ENCODE measurements at regions not wholly inside any gene's neighbourhood (a gene's known extent, or its start where the extent isn't known, plus 50 kb on each side); places are given as distances from the start of the nearest gene placed in this dataset.
"Not testable (repeated sequence)": the region's sequence is repeated elsewhere in the genome, so short reads cannot be mapped to it uniquely, and the experiment has no call there.

- no peak for FAIRE-seq
Observed at GRCh38 chr2:220337611-220338440, 710.4 kb downstream of the SLC4A3 start.

DNA sequence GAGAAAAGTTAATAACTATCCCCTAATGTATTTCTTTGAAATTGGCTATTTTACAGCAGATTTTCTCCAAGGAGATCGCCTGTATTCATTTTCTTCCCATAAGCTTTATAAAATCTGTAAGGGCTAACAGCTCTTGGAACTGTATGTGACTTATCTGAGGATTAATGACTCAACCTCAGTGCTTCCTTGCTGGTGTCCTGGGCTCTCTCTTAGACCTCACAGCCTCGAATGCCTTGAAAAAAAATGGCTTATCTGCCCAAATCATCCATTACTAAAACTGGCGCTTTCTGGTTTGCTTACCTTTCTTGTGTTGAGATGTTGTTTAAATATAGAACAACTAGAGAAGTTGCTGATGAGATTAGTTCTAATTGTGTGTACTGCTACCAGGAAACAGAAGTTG is 713.6 kb downstream of the SLC4A3 start:
- FAIRE-seq, result no peak
- no peak for DNase-seq (ENCODE audit: extremely low spot score, insufficient read length, low read depth)

More at GRCh38 chr2:220337611-220338440, 710.4 kb downstream of the SLC4A3 start:
- DNase-seq (ENCODE audit: extremely low spot score, insufficient read length, low read depth), result no peak

DNA sequence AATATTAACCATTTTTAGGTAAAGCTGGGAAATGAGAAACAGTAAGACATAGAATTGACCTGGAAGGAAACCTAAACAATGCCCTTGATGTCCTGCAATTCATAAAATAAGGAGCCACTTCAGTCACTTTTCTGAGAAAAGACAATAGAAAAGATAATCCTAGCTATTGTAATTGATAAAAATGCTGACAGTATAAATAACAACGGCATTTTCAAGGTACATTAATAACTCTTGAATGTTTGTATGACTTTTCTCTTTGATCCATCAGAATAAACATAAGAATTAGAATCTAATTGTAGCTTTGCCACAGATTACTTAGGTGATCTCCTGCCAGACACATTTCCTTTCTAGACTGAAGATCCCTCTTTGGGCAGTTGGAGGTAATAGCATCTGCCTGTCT is 719.5 kb downstream of the SLC4A3 start:
- FAIRE-seq, result no peak
- DNase-seq (ENCODE audit: extremely low spot score, insufficient read length, low read depth), result no peak

DNA sequence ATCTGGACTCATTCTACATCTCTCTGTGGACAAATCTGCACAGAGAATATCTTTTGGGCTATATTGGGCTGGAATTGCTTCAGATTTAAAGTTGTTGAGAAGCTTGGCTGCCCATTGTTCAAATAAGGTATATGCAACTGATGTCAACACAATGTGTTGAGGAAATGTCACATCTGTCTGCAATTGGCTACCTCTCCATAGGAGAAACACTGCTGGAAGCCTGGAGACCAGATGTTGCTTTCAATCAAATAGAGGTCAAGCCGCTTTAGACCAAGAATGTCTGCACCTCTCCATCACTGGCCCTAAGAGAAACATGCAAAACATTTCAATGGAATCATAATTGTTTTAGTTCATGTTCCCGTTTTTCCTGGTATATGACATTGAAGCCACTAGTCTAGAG is 720.2 kb downstream of the SLC4A3 start:
- FAIRE-seq (no peak), DNase-seq (ENCODE audit: extremely low spot score, insufficient read length, low read depth) (no peak)

- DNase-seq (ENCODE audit: extremely low spot score, insufficient read length, low read depth) (no peak), FAIRE-seq (no peak)
Observed at GRCh38 chr2:220348206-220348605, 720.8 kb downstream of the SLC4A3 start.

- FAIRE-seq (no peak), DNase-seq (ENCODE audit: extremely low spot score, insufficient read length, low read depth) (no peak)
Observed at GRCh38 chr2:220353897-220354296, 726.5 kb downstream of the SLC4A3 start.

DNA sequence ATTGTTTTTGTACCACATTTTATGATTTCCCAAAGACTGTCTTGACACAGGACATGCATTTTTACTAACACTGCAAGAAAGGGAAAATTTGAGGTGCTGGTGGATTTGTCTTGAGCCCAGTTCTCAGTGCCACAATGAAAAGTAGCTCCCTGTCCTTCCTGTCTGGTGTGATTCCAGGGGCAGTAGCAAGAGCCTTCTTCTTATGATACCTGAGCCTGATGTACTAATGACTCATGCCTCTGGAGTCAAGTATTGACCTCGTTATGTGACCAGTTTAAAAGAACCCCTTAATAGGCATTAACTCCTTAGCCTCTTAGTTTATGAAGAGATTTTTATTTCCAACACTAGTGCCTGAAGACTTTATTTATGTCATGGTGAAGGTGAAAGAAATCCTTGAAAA is 728.6 kb downstream of the SLC4A3 start:
- FAIRE-seq, result no peak
- no peak for DNase-seq (ENCODE audit: extremely low spot score, insufficient read length, low read depth)

- FAIRE-seq (no peak), DNase-seq (ENCODE audit: extremely low spot score, insufficient read length, low read depth) (no peak)
Observed at GRCh38 chr2:220365023-220365422, 737.6 kb downstream of the SLC4A3 start.

- DNase-seq (ENCODE audit: extremely low spot score, insufficient read length, low read depth), result no peak
- FAIRE-seq, result no peak
Observed at GRCh38 chr2:220366765-220367164, 739.3 kb downstream of the SLC4A3 start.

DNA sequence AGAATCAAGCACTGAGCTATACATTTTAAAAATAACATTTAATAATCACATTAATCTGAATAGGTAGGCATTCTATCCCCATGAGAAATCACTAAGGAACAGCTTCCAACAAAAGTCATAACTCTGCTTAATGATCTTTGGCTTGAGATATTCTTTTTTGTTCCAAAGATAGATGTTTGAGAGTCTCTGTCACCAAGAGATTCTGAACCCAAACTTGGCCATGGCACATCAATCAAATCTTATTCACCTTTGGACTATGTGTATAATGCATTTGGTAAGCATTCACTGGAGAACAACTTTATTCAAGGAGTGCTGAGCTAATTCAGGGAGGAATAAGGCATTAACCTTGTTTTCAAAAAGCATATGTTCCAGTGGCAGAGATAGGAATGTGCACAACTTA is 743.3 kb downstream of the SLC4A3 start:
- no peak for FAIRE-seq
- DNase-seq (ENCODE audit: extremely low spot score, insufficient read length, low read depth), result no peak

DNA sequence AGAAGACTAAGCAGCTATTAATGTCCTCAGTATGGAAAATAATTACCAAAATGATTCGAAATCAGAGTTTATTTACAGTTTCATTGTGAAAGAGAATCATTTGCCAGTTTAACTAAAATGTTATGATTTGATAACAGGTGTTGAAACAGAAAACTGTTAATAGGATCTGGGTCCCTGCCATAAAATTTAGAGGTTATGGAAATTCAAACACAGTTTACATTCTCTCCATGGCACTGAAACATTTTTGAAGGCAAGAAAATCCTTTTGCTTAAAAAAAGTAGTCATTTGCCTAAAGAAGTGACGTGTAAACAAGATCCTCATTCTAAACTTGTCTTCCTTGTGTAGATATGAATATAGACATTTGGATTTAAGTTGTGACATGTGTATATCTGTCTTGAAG is 743.8 kb downstream of the SLC4A3 start:
- FAIRE-seq, result no peak

GRCh38 chr2:220373878-220374277 is 746.4 kb downstream of the SLC4A3 start:
- FAIRE-seq (no peak), DNase-seq (ENCODE audit: extremely low spot score, insufficient read length, low read depth) (no peak)

More for the DNA sequence above, 743.8 kb downstream of the SLC4A3 start:
- DNase-seq (ENCODE audit: extremely low spot score, insufficient read length, low read depth), result no peak

DNA sequence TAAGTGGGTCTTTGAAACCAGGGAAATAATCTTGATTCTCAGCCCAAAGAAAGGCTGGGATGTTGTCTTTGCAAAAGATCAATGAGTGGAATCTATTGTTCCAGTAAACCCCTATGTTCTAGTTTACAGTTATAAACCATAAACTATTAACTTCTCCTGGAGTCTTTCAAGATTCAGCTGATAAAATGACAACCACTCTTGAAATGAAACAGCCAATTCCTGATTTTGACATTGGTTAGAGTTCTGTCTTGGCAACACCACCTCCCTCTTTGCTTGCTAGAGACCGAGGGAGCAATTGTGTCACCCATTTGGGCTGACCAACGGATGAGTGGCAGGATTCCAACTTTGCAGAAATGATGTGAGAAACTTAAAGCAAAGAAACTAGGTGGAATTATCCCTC is 746.9 kb downstream of the SLC4A3 start:
- no peak for FAIRE-seq
- no peak for DNase-seq (ENCODE audit: extremely low spot score, insufficient read length, low read depth)

GRCh38 chr2:220377482-220378155 is 750.2 kb downstream of the SLC4A3 start:
- FAIRE-seq (no peak), DNase-seq (ENCODE audit: extremely low spot score, insufficient read length, low read depth) (no peak)

DNA sequence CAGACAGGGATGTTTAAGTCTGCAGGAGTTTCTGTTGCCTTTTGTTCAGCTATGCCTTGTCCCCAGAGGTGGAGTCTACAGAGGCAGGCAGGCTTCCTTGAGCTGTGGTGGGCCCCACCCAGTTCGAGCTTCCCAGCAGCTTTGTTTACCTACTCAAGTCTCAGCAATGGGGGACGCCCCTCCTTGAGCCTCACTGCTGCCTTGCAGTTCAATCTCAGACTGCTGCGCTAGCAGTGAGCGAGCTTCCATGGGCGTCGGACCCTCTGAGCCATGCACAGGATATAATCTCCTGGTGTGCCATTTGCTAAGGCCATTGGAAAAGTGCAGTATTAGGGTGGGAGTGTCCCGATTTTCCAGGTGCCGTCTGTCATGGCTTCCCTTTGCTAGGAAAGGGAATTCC is 760.3 kb downstream of the SLC4A3 start:
- FAIRE-seq; DNase-seq (ENCODE audit: extremely low spot score, insufficient read length, low read depth): not testable (repeated sequence)

DNA sequence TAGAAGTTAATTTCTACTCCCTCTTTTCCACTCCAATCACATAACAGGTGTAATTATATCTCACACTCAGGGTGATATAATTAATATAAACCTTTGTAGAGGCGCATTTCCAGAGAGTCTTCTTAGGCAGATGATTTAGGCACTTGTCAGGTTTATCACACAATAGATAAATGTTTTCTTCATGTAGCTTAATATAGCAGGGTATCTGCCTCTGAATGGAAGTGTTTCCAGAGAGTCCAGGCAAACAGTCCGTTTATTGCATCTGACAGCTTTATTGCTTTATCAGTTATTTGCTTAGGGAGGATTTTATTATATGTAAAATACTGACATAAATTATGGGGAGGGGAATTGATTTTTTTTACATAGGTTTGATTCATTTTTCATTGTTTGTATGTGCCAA is 766.3 kb downstream of the SLC4A3 start:
- FAIRE-seq, result no peak
- DNase-seq (ENCODE audit: extremely low spot score, insufficient read length, low read depth), result no peak

GRCh38 chr2:220394433-220394832 is 767.0 kb downstream of the SLC4A3 start:
- DNase-seq (ENCODE audit: extremely low spot score, insufficient read length, low read depth) (no peak), FAIRE-seq (no peak)

- FAIRE-seq (no peak), DNase-seq (ENCODE audit: extremely low spot score, insufficient read length, low read depth) (no peak)
Observed at GRCh38 chr2:220396287-220396686, 768.9 kb downstream of the SLC4A3 start.

DNA sequence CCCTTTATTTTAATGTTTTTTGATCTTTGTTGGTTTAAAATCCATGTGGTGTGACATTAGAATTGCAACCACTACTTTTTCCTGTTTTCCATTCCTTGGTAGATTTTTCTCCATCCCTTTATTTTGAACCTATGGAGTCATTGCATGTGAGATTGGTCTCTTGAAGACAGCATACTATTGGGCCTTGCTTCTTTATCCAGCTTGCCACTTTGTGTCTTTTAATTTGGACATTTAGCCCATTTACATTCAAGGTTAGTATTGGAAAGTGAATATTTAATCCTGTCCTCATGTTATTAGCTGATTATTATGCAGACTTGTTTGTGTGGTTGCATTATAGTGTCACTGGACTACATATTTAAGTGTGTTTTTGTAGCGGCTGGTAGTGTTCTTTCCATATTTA is 782.9 kb downstream of the SLC4A3 start:
- FAIRE-seq (no peak), DNase-seq (ENCODE audit: extremely low spot score, insufficient read length, low read depth) (no peak)

- FAIRE-seq, result no peak
- DNase-seq (ENCODE audit: extremely low spot score, insufficient read length, low read depth), result no peak
Observed at GRCh38 chr2:220417503-220417902, 790.1 kb downstream of the SLC4A3 start.

DNA sequence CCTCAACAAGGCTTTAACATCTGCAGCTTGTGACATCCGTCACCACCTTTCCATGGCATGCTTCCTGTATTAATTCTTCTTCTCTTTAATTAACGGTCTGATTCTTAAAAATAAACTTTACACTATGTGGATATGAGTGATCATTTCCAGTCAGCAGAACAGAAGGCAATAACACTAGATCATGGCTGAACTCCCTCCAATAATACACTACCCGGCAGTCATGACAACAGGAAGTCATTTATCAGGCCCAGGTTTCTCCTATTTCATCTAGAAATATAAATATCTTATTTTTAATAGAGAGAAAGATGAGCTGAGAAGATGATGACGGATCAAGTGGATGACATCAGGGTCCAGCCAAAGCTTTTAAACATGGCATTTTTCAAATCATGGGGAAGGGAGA is 792.2 kb downstream of the SLC4A3 start:
- no peak for FAIRE-seq
- no peak for DNase-seq (ENCODE audit: extremely low spot score, insufficient read length, low read depth)

- FAIRE-seq, result no peak
Observed at GRCh38 chr2:220420820-220421219, 793.4 kb downstream of the SLC4A3 start.

More at GRCh38 chr2:220420820-220421219, 793.4 kb downstream of the SLC4A3 start:
- DNase-seq (ENCODE audit: extremely low spot score, insufficient read length, low read depth), result no peak
